ENCODE measurements at regions not wholly inside any gene's neighbourhood (a gene's known extent, or its start where the extent isn't known, plus 50 kb on each side); places are given as distances from the start of the nearest gene placed in this dataset.

DNA sequence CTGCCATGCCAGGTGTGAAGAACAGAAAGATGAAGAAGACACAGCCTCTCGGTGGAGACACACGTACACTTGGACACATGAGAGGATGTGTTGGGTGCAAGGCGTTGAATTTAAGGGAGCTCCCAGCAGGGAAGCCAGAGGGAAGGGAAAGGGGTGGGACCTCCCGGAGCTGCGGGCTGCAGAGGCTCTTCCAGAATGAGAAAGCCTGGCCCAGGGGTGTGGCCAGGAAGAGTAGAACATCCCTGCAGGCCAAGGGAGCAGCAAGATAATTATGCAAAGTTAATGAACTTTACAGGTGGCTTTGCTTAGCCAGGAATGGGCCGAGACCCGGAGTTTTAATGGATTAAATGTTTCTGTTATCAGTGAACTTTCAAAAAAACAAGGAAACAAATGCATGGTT lies 270.3 kb downstream of the KLF6 start:
- no peak overlapping the region for H3K27ac ChIP-seq (ENCODE audit: low read depth in 2 of 2, low read length in 2 of 2)
- no peaks in the 10 kb centered on the region for H3K4me1 ChIP-seq (ENCODE audit: control insufficient read depth in 2 of 2, insufficient read depth in 2 of 2, low read length in 2 of 2)
- no peaks in the 10 kb centered on the region for H3K27me3 ChIP-seq (ENCODE audit: control insufficient read depth in 2 of 2, insufficient read depth in 2 of 2, low read length in 2 of 2)
- H3K4me3 ChIP-seq (ENCODE audit: low read length in 2 of 2), result no peak overlapping the region
- no peaks in the 10 kb centered on the region for H3K36me3 ChIP-seq (ENCODE audit: control insufficient read depth in 2 of 2, insufficient read depth in 2 of 2, low read length in 2 of 2)
- no peaks in the 10 kb centered on the region for H3K9me3 ChIP-seq (ENCODE audit: control insufficient read depth in 2 of 2, low read length in 2 of 2)
- no peak overlapping the region for H3K9ac ChIP-seq (ENCODE audit: low read depth in 1 of 2, low read length in 2 of 2)

DNA sequence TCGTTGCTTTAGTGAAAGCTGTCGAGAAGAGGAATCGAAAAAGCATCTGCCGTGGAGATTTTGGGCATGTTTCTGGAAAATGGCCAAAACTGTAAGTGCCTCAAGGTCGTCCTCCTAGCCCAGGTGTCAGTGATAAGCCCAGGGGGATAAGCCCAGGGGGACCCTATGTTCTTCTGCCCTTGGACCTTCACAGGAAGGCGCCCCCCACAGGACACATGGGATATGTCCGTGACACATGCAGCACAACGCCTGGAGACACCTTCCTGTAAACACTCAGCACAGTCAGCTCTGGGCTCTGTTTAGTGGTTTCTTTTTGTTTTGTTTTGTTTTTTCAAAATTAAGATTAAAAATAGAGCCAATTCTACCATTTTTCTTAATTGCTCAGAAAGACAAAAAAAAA lies 272.7 kb downstream of the KLF6 start:
- Histone ChIP-seq H3K4me1 (ENCODE audit: control insufficient read depth in 2 of 2, insufficient read depth in 2 of 2, low read length in 2 of 2) (no peaks in the 10 kb centered on the region), H3K9me3 (ENCODE audit: control insufficient read depth in 2 of 2, low read length in 2 of 2) (no peaks in the 10 kb centered on the region), H3K4me3 (ENCODE audit: low read length in 2 of 2) (no peak overlapping the region), H3K27me3 (ENCODE audit: control insufficient read depth in 2 of 2, insufficient read depth in 2 of 2, low read length in 2 of 2) (no peaks in the 10 kb centered on the region), H3K27ac (ENCODE audit: low read depth in 2 of 2, low read length in 2 of 2) (no peak overlapping the region), H3K36me3 (ENCODE audit: control insufficient read depth in 2 of 2, insufficient read depth in 2 of 2, low read length in 2 of 2) (no peaks in the 10 kb centered on the region), H3K9ac (ENCODE audit: low read depth in 1 of 2, low read length in 2 of 2) (no peak overlapping the region)

- H3K36me3 ChIP-seq (ENCODE audit: control insufficient read depth in 2 of 2, insufficient read depth in 2 of 2, low read length in 2 of 2), result no peaks in the 10 kb centered on the region
- H3K4me3 ChIP-seq (ENCODE audit: low read length in 2 of 2), result no peak overlapping the region
- H3K9ac ChIP-seq (ENCODE audit: low read depth in 1 of 2, low read length in 2 of 2), result no peak overlapping the region
- no peaks in the 10 kb centered on the region for H3K4me1 ChIP-seq (ENCODE audit: control insufficient read depth in 2 of 2, insufficient read depth in 2 of 2, low read length in 2 of 2)
- H3K9me3 ChIP-seq (ENCODE audit: control insufficient read depth in 2 of 2, low read length in 2 of 2), result no peaks in the 10 kb centered on the region
- no peaks in the 10 kb centered on the region for H3K27me3 ChIP-seq (ENCODE audit: control insufficient read depth in 2 of 2, insufficient read depth in 2 of 2, low read length in 2 of 2)
- no peak overlapping the region for H3K27ac ChIP-seq (ENCODE audit: low read depth in 2 of 2, low read length in 2 of 2)
Measured at GRCh38 chr10:3511483-3511882, 273.5 kb downstream of the KLF6 start.

DNA sequence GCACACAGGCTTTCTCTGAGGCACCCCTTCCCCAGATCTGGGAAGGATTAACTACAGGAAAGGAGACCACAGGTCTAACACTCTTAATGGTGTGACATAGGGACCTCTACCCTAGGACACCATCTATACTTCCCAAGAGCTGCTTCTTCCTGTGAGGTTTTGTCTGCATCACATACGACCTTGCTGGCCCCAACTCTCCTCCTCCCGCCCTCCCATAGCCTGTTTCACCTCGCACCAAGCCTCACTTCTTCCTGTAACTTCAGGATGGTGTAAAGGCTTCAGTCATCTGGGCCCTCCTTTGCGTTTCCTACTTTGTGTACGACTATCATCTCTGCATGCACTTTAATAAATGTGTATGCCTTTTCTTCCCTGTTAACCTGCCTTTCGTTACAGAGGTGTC lies 274.3 kb downstream of the KLF6 start:
- Histone ChIP-seq H3K9me3 (ENCODE audit: control insufficient read depth in 2 of 2, low read length in 2 of 2) (no peaks in the 10 kb centered on the region), H3K4me3 (ENCODE audit: low read length in 2 of 2) (no peak overlapping the region), H3K27me3 (ENCODE audit: control insufficient read depth in 2 of 2, insufficient read depth in 2 of 2, low read length in 2 of 2) (no peaks in the 10 kb centered on the region), H3K9ac (ENCODE audit: low read depth in 1 of 2, low read length in 2 of 2) (no peak overlapping the region), H3K27ac (ENCODE audit: low read depth in 2 of 2, low read length in 2 of 2) (no peak overlapping the region), H3K4me1 (ENCODE audit: control insufficient read depth in 2 of 2, insufficient read depth in 2 of 2, low read length in 2 of 2) (no peaks in the 10 kb centered on the region), H3K36me3 (ENCODE audit: control insufficient read depth in 2 of 2, insufficient read depth in 2 of 2, low read length in 2 of 2) (no peaks in the 10 kb centered on the region)

- no peaks in the 10 kb centered on the region for H3K36me3 ChIP-seq (ENCODE audit: control insufficient read depth in 2 of 2, insufficient read depth in 2 of 2, low read length in 2 of 2)
- H3K9me3 ChIP-seq (ENCODE audit: control insufficient read depth in 2 of 2, low read length in 2 of 2), result no peaks in the 10 kb centered on the region
- no peaks in the 10 kb centered on the region for H3K27me3 ChIP-seq (ENCODE audit: control insufficient read depth in 2 of 2, insufficient read depth in 2 of 2, low read length in 2 of 2)
- no peaks in the 10 kb centered on the region for H3K4me1 ChIP-seq (ENCODE audit: control insufficient read depth in 2 of 2, insufficient read depth in 2 of 2, low read length in 2 of 2)
- no peak overlapping the region for H3K4me3 ChIP-seq (ENCODE audit: low read length in 2 of 2)
- no peak overlapping the region for H3K9ac ChIP-seq (ENCODE audit: low read depth in 1 of 2, low read length in 2 of 2)
- H3K27ac ChIP-seq (ENCODE audit: low read depth in 2 of 2, low read length in 2 of 2), result no peak overlapping the region
Measured at GRCh38 chr10:3509355-3509754, 275.7 kb downstream of the KLF6 start.

DNA sequence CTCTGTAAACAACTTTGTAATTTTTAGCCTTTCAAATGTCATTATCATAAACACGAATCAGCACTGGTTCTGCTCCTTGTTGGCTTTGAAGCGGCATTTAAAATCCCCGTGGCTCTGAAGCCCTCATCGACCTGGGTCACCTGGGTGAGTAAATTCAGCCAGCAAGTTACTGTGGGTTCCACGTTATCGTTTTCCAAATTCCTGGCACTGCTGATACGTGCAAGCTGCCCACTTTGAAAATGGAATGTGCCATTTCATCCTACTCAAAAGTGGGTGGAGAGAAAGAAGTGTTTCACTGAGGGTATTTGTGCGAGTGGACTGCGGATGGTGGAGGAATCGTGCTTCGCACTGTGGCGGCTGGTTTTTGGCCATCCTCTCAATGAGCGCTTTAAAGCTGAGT lies 281.7 kb downstream of the KLF6 start:
- no peaks in the 10 kb centered on the region for H3K9me3 ChIP-seq (ENCODE audit: control insufficient read depth in 2 of 2, low read length in 2 of 2)
- H3K27me3 ChIP-seq (ENCODE audit: control insufficient read depth in 2 of 2, insufficient read depth in 2 of 2, low read length in 2 of 2), result no peaks in the 10 kb centered on the region
- H3K9ac ChIP-seq (ENCODE audit: low read depth in 1 of 2, low read length in 2 of 2), result no peak overlapping the region
- no peaks in the 10 kb centered on the region for H3K36me3 ChIP-seq (ENCODE audit: control insufficient read depth in 2 of 2, insufficient read depth in 2 of 2, low read length in 2 of 2)
- no peak overlapping the region for H3K4me3 ChIP-seq (ENCODE audit: low read length in 2 of 2)
- H3K27ac ChIP-seq (ENCODE audit: low read depth in 2 of 2, low read length in 2 of 2), result no peak overlapping the region
- no peaks in the 10 kb centered on the region for H3K4me1 ChIP-seq (ENCODE audit: control insufficient read depth in 2 of 2, insufficient read depth in 2 of 2, low read length in 2 of 2)

- no peaks in the 10 kb centered on the region for H3K9me3 ChIP-seq (ENCODE audit: control insufficient read depth in 2 of 2, low read length in 2 of 2)
- H3K4me1 ChIP-seq (ENCODE audit: control insufficient read depth in 2 of 2, insufficient read depth in 2 of 2, low read length in 2 of 2), result no peaks in the 10 kb centered on the region
- no peak overlapping the region for H3K9ac ChIP-seq (ENCODE audit: low read depth in 1 of 2, low read length in 2 of 2)
- no peaks in the 10 kb centered on the region for H3K27me3 ChIP-seq (ENCODE audit: control insufficient read depth in 2 of 2, insufficient read depth in 2 of 2, low read length in 2 of 2)
- no peaks in the 10 kb centered on the region for H3K36me3 ChIP-seq (ENCODE audit: control insufficient read depth in 2 of 2, insufficient read depth in 2 of 2, low read length in 2 of 2)
- no peak overlapping the region for H3K27ac ChIP-seq (ENCODE audit: low read depth in 2 of 2, low read length in 2 of 2)
- H3K4me3 ChIP-seq (ENCODE audit: low read length in 2 of 2), result no peak overlapping the region
Measured at GRCh38 chr10:3502673-3503072, 282.3 kb downstream of the KLF6 start.

DNA sequence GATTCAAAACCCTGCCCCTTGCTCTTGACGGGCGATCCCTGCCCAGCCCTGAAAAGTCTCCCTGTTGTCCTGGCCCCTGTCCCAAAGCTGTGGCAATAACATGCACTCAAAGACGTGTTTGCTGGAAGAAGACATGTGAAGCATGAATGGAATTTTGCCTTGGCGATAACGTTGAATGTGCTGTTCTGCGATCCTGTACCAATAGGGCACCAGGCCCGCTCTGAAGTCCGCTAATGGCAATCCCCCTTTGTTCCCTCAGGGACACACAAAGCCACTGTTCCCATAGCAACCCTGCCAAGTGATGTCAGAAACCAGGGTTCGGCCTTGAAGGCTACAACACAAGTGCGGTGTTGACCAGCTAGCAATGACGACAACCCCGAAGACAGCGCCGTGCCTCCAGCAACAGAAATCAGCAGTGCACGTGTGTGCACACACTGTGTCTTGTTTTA lies 284.6 kb downstream of the KLF6 start:
- H3K9me3 ChIP-seq (ENCODE audit: control insufficient read depth in 2 of 2, low read length in 2 of 2), result no peaks in the 10 kb centered on the region
- H3K4me1 ChIP-seq (ENCODE audit: control insufficient read depth in 2 of 2, insufficient read depth in 2 of 2, low read length in 2 of 2), result no peaks in the 10 kb centered on the region
- H3K27me3 ChIP-seq (ENCODE audit: control insufficient read depth in 2 of 2, insufficient read depth in 2 of 2, low read length in 2 of 2), result no peaks in the 10 kb centered on the region
- H3K9ac ChIP-seq (ENCODE audit: low read depth in 1 of 2, low read length in 2 of 2), result no peak overlapping the region
- no peaks in the 10 kb centered on the region for H3K36me3 ChIP-seq (ENCODE audit: control insufficient read depth in 2 of 2, insufficient read depth in 2 of 2, low read length in 2 of 2)
- H3K27ac ChIP-seq (ENCODE audit: low read depth in 2 of 2, low read length in 2 of 2), result no peak overlapping the region
- H3K4me3 ChIP-seq (ENCODE audit: low read length in 2 of 2), result no peak overlapping the region

DNA sequence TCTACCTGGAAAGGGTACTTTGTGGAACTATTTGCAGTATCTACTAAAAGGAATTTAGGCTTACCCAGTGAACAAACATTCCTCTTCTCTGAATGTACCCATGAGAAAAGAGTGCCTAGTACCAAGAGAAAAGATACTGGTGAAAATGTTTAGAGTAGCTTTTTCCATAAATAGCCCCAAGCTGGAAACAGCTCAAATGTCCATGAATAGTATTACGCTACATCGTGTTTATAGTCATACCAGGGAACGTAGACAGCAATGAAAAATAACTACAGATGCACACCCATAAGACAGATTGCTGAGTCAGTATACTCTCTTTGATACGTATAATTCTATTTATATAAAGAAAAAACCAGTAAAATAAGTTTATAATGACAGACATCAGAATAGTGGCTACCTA lies 285.9 kb downstream of the KLF6 start:
- H3K9me3 ChIP-seq (ENCODE audit: control insufficient read depth in 2 of 2, low read length in 2 of 2), result no peaks in the 10 kb centered on the region
- no peak overlapping the region for H3K9ac ChIP-seq (ENCODE audit: low read depth in 1 of 2, low read length in 2 of 2)
- H3K4me3 ChIP-seq (ENCODE audit: low read length in 2 of 2), result no peak overlapping the region
- no peaks in the 10 kb centered on the region for H3K36me3 ChIP-seq (ENCODE audit: control insufficient read depth in 2 of 2, insufficient read depth in 2 of 2, low read length in 2 of 2)
- H3K27me3 ChIP-seq (ENCODE audit: control insufficient read depth in 2 of 2, insufficient read depth in 2 of 2, low read length in 2 of 2), result no peaks in the 10 kb centered on the region
- no peaks in the 10 kb centered on the region for H3K4me1 ChIP-seq (ENCODE audit: control insufficient read depth in 2 of 2, insufficient read depth in 2 of 2, low read length in 2 of 2)
- no peak overlapping the region for H3K27ac ChIP-seq (ENCODE audit: low read depth in 2 of 2, low read length in 2 of 2)

DNA sequence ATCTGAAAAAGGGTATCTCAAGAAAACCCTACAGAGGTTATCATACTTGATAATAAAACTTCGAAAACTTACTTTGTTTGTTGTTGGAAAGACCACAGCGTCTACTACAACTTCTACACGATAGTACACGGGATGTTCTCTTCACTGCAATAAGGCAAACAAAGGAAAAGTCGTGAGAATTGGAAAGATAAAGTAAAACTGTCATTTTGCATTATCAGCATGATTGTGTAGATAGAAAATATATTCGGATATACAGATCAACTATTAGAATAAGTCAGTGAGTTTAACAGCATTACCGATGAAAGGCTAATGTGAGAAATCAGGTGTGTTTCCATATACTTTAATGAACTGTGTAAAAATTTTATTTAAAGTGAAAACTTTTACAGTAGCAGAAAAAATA lies 287.4 kb downstream of the KLF6 start:
- no peaks in the 10 kb centered on the region for H3K36me3 ChIP-seq (ENCODE audit: control insufficient read depth in 2 of 2, insufficient read depth in 2 of 2, low read length in 2 of 2)
- H3K9ac ChIP-seq (ENCODE audit: low read depth in 1 of 2, low read length in 2 of 2), result no peak overlapping the region
- H3K4me1 ChIP-seq (ENCODE audit: control insufficient read depth in 2 of 2, insufficient read depth in 2 of 2, low read length in 2 of 2), result no peaks in the 10 kb centered on the region
- no peak overlapping the region for H3K4me3 ChIP-seq (ENCODE audit: low read length in 2 of 2)
- H3K27ac ChIP-seq (ENCODE audit: low read depth in 2 of 2, low read length in 2 of 2), result no peak overlapping the region
- no peaks in the 10 kb centered on the region for H3K9me3 ChIP-seq (ENCODE audit: control insufficient read depth in 2 of 2, low read length in 2 of 2)
- no peaks in the 10 kb centered on the region for H3K27me3 ChIP-seq (ENCODE audit: control insufficient read depth in 2 of 2, insufficient read depth in 2 of 2, low read length in 2 of 2)

DNA sequence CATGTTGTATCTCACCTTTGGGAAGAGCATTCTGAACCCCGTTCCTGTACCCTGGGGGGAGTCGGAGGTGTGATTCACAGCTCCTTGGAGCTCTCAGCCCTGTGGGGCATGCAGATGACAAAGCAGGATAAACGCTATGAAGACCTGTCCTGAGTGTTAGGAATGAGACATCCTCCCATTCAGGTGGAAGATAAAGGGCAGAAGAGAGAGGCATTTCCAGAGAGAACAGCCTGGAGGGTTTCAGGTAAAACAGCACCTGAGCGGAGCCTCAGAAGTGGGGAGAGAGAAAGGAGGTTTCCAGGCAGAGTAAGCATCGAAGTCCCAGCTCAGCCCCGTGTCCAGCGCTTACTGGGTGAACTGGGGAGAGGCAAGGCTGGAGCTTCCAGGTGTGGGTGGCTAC lies 288.9 kb downstream of the KLF6 start:
- Histone ChIP-seq H3K27me3 (ENCODE audit: control insufficient read depth in 2 of 2, insufficient read depth in 2 of 2, low read length in 2 of 2) (no peaks in the 10 kb centered on the region), H3K27ac (ENCODE audit: low read depth in 2 of 2, low read length in 2 of 2) (no peak overlapping the region), H3K9ac (ENCODE audit: low read depth in 1 of 2, low read length in 2 of 2) (no peak overlapping the region), H3K9me3 (ENCODE audit: control insufficient read depth in 2 of 2, low read length in 2 of 2) (no peaks in the 10 kb centered on the region), H3K4me1 (ENCODE audit: control insufficient read depth in 2 of 2, insufficient read depth in 2 of 2, low read length in 2 of 2) (no peaks in the 10 kb centered on the region), H3K4me3 (ENCODE audit: low read length in 2 of 2) (no peak overlapping the region), H3K36me3 (ENCODE audit: control insufficient read depth in 2 of 2, insufficient read depth in 2 of 2, low read length in 2 of 2) (no peaks in the 10 kb centered on the region)
